ENCODE measurements at regions not wholly inside any gene's neighbourhood (a gene's known extent, or its start where the extent isn't known, plus 50 kb on each side); places are given as distances from the start of the nearest gene placed in this dataset.

GRCh38 chr11:129719037-129719436 lies 96.6 kb upstream of the TMEM45B start:
- ATAC-seq (no peak), DNase-seq (ENCODE audit: low read depth, low spot score) (no peak)
- ChIA-PET POLR2A (no interaction called here), CTCF (no interaction called here)
- no peak for TF ChIP-seq POLR2AphosphoS5 (IDR thresholded peaks at IDR 0.05; ENCODE audit: low read depth, low read length)
- in situ Hi-C loops (cut with HindIII; ENCODE audit: low pct_unique_long_range_greater_than_20kb, low sequenced_read_pairs) = no loop called here
- no peaks in the 10 kb centered on the region for H3K4me1 ChIP-seq (ENCODE audit: control insufficient read depth, insufficient read depth, low read length)
- BruUV-seq (replicated peaks) = no TSS peak
- no peaks in the 10 kb centered on the region for H3K36me3 ChIP-seq (ENCODE audit: control insufficient read depth, insufficient read depth, low read length)
- H3K27ac ChIP-seq (ENCODE audit: low read length) = no peak overlapping the region
- H3K4me3 ChIP-seq (ENCODE audit: low read depth in 2 of 2, low read length in 2 of 2) = no peak overlapping the region
- H3K27me3 ChIP-seq (ENCODE audit: control insufficient read depth, insufficient read depth, low read length) = no peaks in the 10 kb centered on the region
- H3K9me3 ChIP-seq (ENCODE audit: control insufficient read depth, insufficient read depth, low read depth, low read length) = no peaks in the 10 kb centered on the region
- intact Hi-C loops (cut with micrococcal nuclease; ENCODE audit: unreplicated experiment) = no loop called here

- Histone ChIP-seq H3K4me1 (ENCODE audit: control insufficient read depth, insufficient read depth, low read length) (no peaks in the 10 kb centered on the region), H3K27me3 (ENCODE audit: control insufficient read depth, insufficient read depth, low read length) (no peaks in the 10 kb centered on the region), H3K4me3 (ENCODE audit: low read depth in 2 of 2, low read length in 2 of 2) (no peak overlapping the region), H3K9me3 (ENCODE audit: control insufficient read depth, insufficient read depth, low read depth, low read length) (no peaks in the 10 kb centered on the region), H3K36me3 (ENCODE audit: control insufficient read depth, insufficient read depth, low read length) (no peaks in the 10 kb centered on the region), H3K27ac (ENCODE audit: low read length) (no peak overlapping the region)
- intact Hi-C loops (cut with micrococcal nuclease; ENCODE audit: unreplicated experiment) = no loop called here
- DNase-seq (ENCODE audit: low read depth, low spot score) = no peak
- ChIA-PET POLR2A (no interaction called here), CTCF (no interaction called here)
- in situ Hi-C loops (cut with HindIII; ENCODE audit: low pct_unique_long_range_greater_than_20kb, low sequenced_read_pairs) = no loop called here
- no peak for ATAC-seq
- BruUV-seq (replicated peaks) = no TSS peak
- TF ChIP-seq TCF7L2 (IDR thresholded peaks at IDR 0.05; ENCODE audit: low read depth, low read length) (no peak), CTCF (IDR thresholded peaks at IDR 0.05) (no peak), POLR2AphosphoS5 (IDR thresholded peaks at IDR 0.05; ENCODE audit: low read depth, low read length) (no peak), REST (IDR thresholded peaks at IDR 0.05; ENCODE audit: insufficient read depth in 1 of 2, low read depth in 2 of 2, low read length in 1 of 2) (no peak), SIN3A (IDR thresholded peaks at IDR 0.05; ENCODE audit: borderline replicate concordance, insufficient read depth, low read depth, low read length) (no peak)
Observed at GRCh38 chr11:129720156-129720555, 95.5 kb upstream of the TMEM45B start.

- H3K4me1 ChIP-seq (ENCODE audit: control insufficient read depth, insufficient read depth, low read length) = no peaks in the 10 kb centered on the region
- CTCF ChIA-PET = no interaction called here
- peaks cover 6% of the 10 kb centered on the region; the same call in 1 of the 2 replicates for H3K27me3 ChIP-seq (ENCODE audit: control insufficient read depth, insufficient read depth, low read length)
- DNase-seq (ENCODE audit: low read depth, low spot score) = no peak
- in situ Hi-C loops (cut with HindIII; ENCODE audit: low pct_unique_long_range_greater_than_20kb, low sequenced_read_pairs) (no loop called here), intact Hi-C loops (cut with micrococcal nuclease; ENCODE audit: unreplicated experiment) (no loop called here)
- no peak overlapping the region for H3K4me3 ChIP-seq (ENCODE audit: low read depth in 2 of 2, low read length in 2 of 2)
- BruUV-seq (replicated peaks) = no TSS peak
- no peaks in the 10 kb centered on the region for H3K9me3 ChIP-seq (ENCODE audit: control insufficient read depth, insufficient read depth, low read depth, low read length)
- H3K27ac ChIP-seq (ENCODE audit: low read length) = no peak overlapping the region
- TF ChIP-seq CTCF (IDR thresholded peaks at IDR 0.05) = no peak
- no peak for TF ChIP-seq SIN3A (IDR thresholded peaks at IDR 0.05; ENCODE audit: borderline replicate concordance, insufficient read depth, low read depth, low read length)
- no peak for TF ChIP-seq POLR2AphosphoS5 (IDR thresholded peaks at IDR 0.05; ENCODE audit: low read depth, low read length)
- TF ChIP-seq TCF7L2 (IDR thresholded peaks at IDR 0.05; ENCODE audit: low read depth, low read length) = no peak
- TF ChIP-seq REST (IDR thresholded peaks at IDR 0.05; ENCODE audit: insufficient read depth in 1 of 2, low read depth in 2 of 2, low read length in 1 of 2) = no peak
- POLR2A ChIA-PET = no interaction called here
- H3K36me3 ChIP-seq (ENCODE audit: control insufficient read depth, insufficient read depth, low read length) = no peaks in the 10 kb centered on the region
- no peak for ATAC-seq
Observed at GRCh38 chr11:129720994-129721393, 94.7 kb upstream of the TMEM45B start.
